HG03095 (cell line): ENCODE measurements at regions not wholly inside any gene's neighbourhood (a gene's known extent, or its start where the extent isn't known, plus 50 kb on each side); places are given as distances from the start of the nearest gene placed in this dataset.
"Not testable (repeated sequence)": the region's sequence is repeated elsewhere in the genome, so short reads cannot be mapped to it uniquely, and the experiment has no call there.

ENCODE experiments used
- ATAC-seq: cut with Tn5 transposase; IDR thresholded peaks from one replicate; pipeline ENCODE4 v1.9.1; 2021; ENCODE audit warnings: moderate library complexity; ENCODE audit not compliant: unreplicated experiment

DNA sequence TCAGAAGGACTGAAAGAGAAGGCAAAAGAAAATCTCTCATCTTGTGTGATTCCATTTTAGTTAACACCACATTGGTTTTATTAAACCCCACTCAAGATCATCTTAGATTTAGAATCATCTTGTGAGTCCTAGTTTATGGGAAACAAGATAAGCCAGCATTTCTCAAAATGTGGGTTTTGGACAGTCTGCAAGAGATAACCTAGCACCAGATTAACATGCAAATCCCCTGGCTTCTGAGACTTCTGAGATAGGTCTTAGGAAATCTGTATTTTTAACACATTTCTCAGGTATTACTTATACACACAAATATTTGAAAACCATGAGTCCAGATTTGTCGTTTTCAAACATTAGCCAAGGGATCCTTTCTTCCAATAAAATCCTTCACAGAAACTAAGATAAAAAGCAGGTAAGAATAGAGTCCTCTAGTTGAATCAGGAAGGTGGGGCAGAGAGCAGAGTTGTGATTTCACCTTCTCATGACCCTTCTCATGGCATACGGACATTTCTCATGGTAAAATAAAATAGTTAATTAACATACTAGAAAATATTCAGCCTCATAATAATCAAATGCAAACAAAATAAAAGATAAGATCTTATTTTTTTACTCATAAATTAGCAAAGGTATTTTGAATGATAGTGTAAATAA, 287.2 kb upstream of the FN1 start:
- no peak for ATAC-seq

DNA sequence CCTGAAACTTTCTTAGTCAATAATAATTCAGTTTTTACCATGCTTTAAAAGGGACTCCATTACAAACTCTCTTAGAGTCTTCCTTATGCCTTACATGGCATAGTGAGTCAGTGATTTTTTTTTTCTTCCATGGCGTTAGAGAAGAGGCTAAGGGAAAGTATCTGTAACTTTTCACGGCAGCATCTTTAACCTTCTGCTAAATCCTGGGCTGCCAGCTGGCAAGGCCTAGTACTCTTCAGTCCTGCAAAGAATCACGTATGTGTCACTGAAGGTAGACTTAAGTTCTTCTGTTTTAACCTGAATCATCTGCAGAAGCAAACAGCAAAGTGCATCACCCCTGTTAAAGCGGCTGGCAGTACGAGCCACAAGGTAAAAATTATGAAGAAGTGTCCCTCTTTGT, 286.3 kb upstream of the FN1 start:
- ATAC-seq: no peak

- not testable (repeated sequence) for ATAC-seq
Measured at GRCh38 chr2:215721515-215721914, 285.6 kb upstream of the FN1 start.

DNA sequence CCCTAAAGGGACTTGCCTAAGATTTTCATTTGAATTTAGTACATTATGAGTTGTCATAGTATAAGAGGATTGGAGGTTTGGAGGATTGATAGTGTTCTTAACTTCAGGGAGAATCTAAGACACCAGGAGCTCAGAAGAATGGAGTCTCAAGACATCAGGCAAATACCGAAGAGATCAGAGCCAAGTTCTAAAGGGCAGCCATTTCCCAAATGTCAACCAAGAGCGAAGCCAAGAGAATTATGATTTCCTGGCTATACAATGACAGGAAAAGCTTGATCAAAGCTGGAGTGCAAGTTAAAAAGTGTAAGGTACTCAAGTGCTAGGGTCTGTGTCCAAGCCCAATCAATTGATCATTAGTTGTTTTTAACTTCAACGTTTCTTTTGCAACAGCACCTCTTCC, 283.0 kb upstream of the FN1 start:
- no peak for ATAC-seq

- no peak for ATAC-seq
Measured at GRCh38 chr2:215718436-215718835, 282.6 kb upstream of the FN1 start.

GRCh38 chr2:215717501-215718381, 281.9 kb upstream of the FN1 start:
- ATAC-seq: no peak

GRCh38 chr2:215716956-215717355, 281.1 kb upstream of the FN1 start:
- ATAC-seq: no peak

- ATAC-seq: no peak
Measured at GRCh38 chr2:215712871-215713790, 277.3 kb upstream of the FN1 start.

DNA sequence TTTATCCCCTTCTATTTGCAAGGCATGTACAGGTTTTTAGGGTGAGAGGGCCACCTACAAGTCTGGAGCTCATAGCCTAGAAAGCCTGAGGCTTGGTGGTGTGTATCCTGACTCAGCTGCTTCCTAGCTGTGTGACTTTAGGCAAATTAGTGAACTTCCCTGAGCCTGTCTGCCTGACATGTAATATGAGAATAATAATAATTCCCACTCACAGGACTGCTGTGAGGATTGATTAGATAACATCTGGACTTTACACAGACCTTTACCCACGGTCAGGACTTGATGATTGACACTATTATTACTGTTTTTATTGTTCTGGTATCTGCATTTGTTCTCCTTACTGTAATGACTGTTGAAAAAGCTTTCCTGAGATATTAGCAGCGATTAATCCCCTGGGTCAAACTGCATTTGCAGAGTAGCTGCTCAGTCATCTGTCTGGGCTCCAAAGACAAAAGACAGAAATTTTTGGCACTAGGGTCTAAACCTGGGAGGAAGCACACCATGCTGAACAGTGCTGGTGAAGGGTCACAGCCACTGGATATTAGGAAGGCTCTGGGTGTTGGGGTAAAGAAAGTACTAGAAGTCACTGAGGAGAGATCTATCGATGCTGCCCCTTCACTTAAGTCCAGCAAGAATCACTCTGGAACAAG, 276.5 kb upstream of the FN1 start:
- ATAC-seq: no peak

DNA sequence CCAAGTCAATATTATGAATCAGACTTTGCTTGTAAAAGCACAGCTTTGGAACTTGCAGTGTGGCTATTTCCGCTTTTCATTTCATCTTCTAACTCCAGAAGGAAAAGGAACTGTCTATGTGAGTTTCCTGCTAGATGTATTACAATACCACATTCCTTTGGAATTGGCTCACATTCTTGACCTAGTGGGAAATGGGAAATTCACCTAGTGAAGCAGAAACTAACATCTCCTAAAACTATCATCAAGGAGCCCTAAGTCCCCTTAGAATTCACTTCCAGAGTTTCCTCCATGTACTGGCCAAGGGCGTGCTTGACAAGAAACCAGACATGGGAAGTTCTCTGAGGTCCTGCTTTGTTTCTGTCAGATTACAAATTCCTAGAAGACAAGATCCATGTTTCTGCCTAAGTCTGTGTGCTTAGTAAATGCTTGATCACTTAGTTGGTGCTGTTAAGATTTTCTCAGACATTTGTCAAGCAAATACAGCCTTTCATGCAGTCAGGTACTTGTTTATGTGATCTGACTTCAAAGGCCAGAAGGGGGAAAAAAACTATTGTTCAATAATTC, 275.7 kb upstream of the FN1 start:
- no peak for ATAC-seq

DNA sequence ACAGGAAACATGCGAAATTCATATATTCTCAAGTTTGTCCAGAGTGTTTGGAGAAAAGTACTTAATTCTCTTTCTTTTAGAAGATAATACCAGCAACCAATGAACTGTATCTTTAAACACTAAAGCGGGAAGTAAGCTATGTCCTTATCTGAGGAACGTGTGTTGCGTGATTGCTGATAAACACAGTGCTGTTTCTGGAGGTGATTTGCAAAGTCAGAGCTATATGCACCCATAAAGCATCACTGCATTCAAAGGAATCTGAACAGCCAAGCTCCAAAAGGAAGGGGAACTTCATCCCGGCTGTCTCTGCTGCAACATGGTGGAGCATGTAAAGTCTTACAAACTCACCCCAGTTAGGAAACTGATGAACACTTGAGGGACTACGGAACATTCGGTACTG, 271.7 kb upstream of the FN1 start:
- no peak for ATAC-seq

DNA sequence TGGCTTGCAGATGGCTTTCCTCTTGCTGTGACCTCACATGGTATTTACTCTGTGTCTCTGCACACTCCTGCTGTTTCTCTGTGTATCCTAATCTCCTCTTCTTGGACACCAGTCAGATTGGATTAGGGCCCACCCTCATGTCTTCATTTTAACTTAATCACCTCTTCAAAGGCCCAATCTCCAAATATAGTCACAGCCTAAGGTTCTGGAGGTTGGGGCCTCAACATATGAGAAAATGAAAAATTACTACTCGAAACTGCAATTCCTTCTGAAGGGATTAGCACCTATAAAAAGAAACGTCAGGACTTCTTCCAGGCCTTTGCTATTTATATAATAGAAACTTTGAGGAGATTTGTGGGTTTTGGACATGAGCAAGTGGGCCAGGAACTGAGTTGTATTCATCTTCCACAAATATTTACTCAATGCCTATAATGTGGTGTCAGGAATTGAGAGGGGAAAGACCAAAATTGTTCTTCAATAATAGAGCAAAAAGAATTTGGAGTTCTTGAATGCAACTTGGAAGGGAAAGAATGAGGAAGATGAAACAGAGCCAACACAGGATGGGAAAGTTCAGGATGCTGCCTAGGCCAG, 270.0 kb upstream of the FN1 start:
- no peak for ATAC-seq

- ATAC-seq: no peak
Measured at GRCh38 chr2:215705281-215705680, 269.4 kb upstream of the FN1 start.

GRCh38 chr2:215702116-215702902, 266.4 kb upstream of the FN1 start:
- no peak for ATAC-seq

GRCh38 chr2:215699700-215700538, 264.1 kb upstream of the FN1 start:
- no peak for ATAC-seq

- ATAC-seq: no peak
Measured at GRCh38 chr2:215699018-215699417, 263.1 kb upstream of the FN1 start.

GRCh38 chr2:215698566-215698965, 262.7 kb upstream of the FN1 start:
- no peak for ATAC-seq

DNA sequence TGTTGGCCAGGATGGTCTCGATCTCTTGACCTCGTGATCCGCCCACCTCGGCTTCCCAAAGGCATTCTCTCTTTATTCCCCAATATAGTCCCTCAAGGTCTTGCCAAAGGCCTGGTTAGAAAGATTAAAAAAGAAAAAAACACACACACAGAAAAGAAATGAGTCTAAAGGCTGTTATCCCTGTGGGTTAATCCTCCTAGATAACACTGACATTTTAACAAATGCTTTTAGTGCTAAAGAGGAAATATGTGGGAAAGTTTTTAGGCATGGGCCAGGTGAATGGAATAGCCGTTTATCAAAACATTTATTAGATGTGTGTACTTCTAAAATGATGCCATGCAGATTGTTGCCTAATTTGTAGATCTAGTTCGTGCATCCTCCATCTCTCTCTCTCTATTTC, 261.6 kb upstream of the FN1 start:
- ATAC-seq: no peak

DNA sequence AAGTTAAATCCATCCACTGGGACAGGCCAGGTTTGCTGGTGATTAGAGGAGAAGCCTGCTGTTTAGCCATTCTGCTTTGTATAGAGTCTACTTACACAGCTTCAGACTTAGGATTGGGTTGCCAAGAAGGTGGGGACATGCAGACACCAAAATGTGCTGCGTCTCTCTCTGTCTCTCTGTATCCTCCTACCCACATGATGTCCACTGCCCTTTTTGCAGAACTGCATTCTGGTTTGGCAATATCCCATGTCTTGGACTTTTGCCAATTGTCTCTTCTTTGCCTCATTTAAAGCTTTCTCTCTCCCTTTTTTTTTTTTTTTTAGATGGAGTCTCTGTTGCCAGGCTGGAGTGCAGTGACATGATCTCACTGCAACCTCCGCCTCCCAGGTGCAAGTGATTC, 261.1 kb upstream of the FN1 start:
- ATAC-seq: no peak
